GM13977 (cell line): ENCODE measurements at regions not wholly inside any gene's neighbourhood (a gene's known extent, or its start where the extent isn't known, plus 50 kb on each side); places are given as distances from the start of the nearest gene placed in this dataset.

Experiments used
- DNase-seq: peaks from one replicate; pipeline ENCODE4 v3.0.0; 2012; ENCODE audit warnings: low spot score
- CTCF ChIP-seq: IDR thresholded peaks from 2 replicates; pipeline ENCODE4 v1.5.1; 2012; ENCODE audit warnings: mild to moderate bottlenecking, control low read depth; ENCODE audit not compliant: insufficient read depth; ENCODE audit errors: extremely low read depth, missing control alignments
- in situ Hi-C: fragments of 300-500 bp; cut with MboI; formaldehyde crosslinking; loops from one replicate; pipeline ENCODE4 v1.12.0; 2022; ENCODE audit warnings: low sequenced_read_pairs, low pct_unique_long_range_greater_than_20kb, mixed read lengths, inconsistent platforms; ENCODE audit not compliant: unreplicated experiment

GRCh38 chr18:60267391-60268058, 105.0 kb downstream of the MC4R start:
- TF ChIP-seq CTCF: no peak
- no peak for DNase-seq
- in situ Hi-C loops: no loop called here

- TF ChIP-seq CTCF: no peak
- DNase-seq: no peak
- in situ Hi-C loops: no loop called here
Observed at GRCh38 chr18:60266558-60266957, 106.0 kb downstream of the MC4R start.

GRCh38 chr18:60259052-60259681, 113.4 kb downstream of the MC4R start:
- DNase-seq: no peak
- in situ Hi-C loops: no loop called here
- no peak for TF ChIP-seq CTCF

- DNase-seq: no peak
- TF ChIP-seq CTCF: no peak
- in situ Hi-C loops: no loop called here
Observed at GRCh38 chr18:60249388-60249787, 123.2 kb downstream of the MC4R start.

GRCh38 chr18:60248336-60249330, 123.9 kb downstream of the MC4R start:
- in situ Hi-C loops: no loop called here
- DNase-seq: no peak
- no peak for TF ChIP-seq CTCF

GRCh38 chr18:60247103-60247502, 125.5 kb downstream of the MC4R start:
- DNase-seq: no peak
- TF ChIP-seq CTCF: no peak
- in situ Hi-C loops: no loop called here
